GM21786 (cell line): ENCODE measurements at regions not wholly inside any gene's neighbourhood (a gene's known extent, or its start where the extent isn't known, plus 50 kb on each side); places are given as distances from the start of the nearest gene placed in this dataset.
"Not testable (repeated sequence)": the region's sequence is repeated elsewhere in the genome, so short reads cannot be mapped to it uniquely, and the experiment has no call there.

Experiments used
- ATAC-seq: cut with Tn5 transposase; IDR thresholded peaks from one replicate; pipeline ENCODE4 v1.9.1; 2021; ENCODE audit not compliant: unreplicated experiment

GRCh38 chr21:15423676-15424445 lies 305.9 kb upstream of the USP25 start:
- ATAC-seq = no peak

- ATAC-seq = no peak
Observed at GRCh38 chr21:15425049-15425448, 304.7 kb upstream of the USP25 start.

- no peak for ATAC-seq
Observed at GRCh38 chr21:15430023-15430422, 299.8 kb upstream of the USP25 start.

- ATAC-seq = no peak
Observed at GRCh38 chr21:15430577-15430976, 299.2 kb upstream of the USP25 start.

- ATAC-seq = no peak
Observed at GRCh38 chr21:15431053-15431452, 298.7 kb upstream of the USP25 start.

GRCh38 chr21:15433091-15433490 lies 296.7 kb upstream of the USP25 start:
- ATAC-seq = no peak

GRCh38 chr21:15434163-15434905 lies 295.4 kb upstream of the USP25 start:
- ATAC-seq = no peak

GRCh38 chr21:15436031-15436430 lies 293.8 kb upstream of the USP25 start:
- ATAC-seq = no peak

GRCh38 chr21:15437883-15438282 lies 291.9 kb upstream of the USP25 start:
- ATAC-seq = peak; percentile 55

GRCh38 chr21:15439726-15440125 lies 290.1 kb upstream of the USP25 start:
- no peak for ATAC-seq

- ATAC-seq = no peak
Observed at GRCh38 chr21:15441060-15441493, 288.7 kb upstream of the USP25 start.

- no peak for ATAC-seq
Observed at GRCh38 chr21:15441992-15442391, 287.8 kb upstream of the USP25 start.

GRCh38 chr21:15442743-15443469 lies 286.9 kb upstream of the USP25 start:
- ATAC-seq = no peak

- ATAC-seq = no peak
Observed at GRCh38 chr21:15443740-15444117, 286.1 kb upstream of the USP25 start.

- ATAC-seq = no peak
Observed at GRCh38 chr21:15444118-15444960, 285.4 kb upstream of the USP25 start.

GRCh38 chr21:15445327-15445726 lies 284.5 kb upstream of the USP25 start:
- ATAC-seq = peak; percentile 92

GRCh38 chr21:15446223-15446622 lies 283.6 kb upstream of the USP25 start:
- no peak for ATAC-seq

- no peak for ATAC-seq
Observed at GRCh38 chr21:15449556-15449955, 280.2 kb upstream of the USP25 start.

- ATAC-seq = no peak
Observed at GRCh38 chr21:15453261-15453660, 276.5 kb upstream of the USP25 start.

- not testable (repeated sequence) for ATAC-seq
Observed at GRCh38 chr21:15453785-15454184, 276.0 kb upstream of the USP25 start.

- not testable (repeated sequence) for ATAC-seq
Observed at GRCh38 chr21:15454931-15455330, 274.9 kb upstream of the USP25 start.
